H1 (cell line): ENCODE measurements at regions not wholly inside any gene's neighbourhood (a gene's known extent, or its start where the extent isn't known, plus 50 kb on each side); places are given as distances from the start of the nearest gene placed in this dataset.

Source experiments
- CEBPB ChIP-seq: IDR thresholded peaks from 2 replicates; pipeline ENCODE4 v1.6.1; 2012; ENCODE audit warnings: low read depth, low read length
- GABPA ChIP-seq: IDR thresholded peaks from 2 replicates; pipeline ENCODE4 v1.6.1; 2011; ENCODE audit warnings: mild to moderate bottlenecking, low read length, moderate library complexity, borderline replicate concordance; ENCODE audit not compliant: insufficient read depth
- NANOG ChIP-seq: IDR thresholded peaks from 2 replicates; pipeline ENCODE4 v1.6.1; 2011; ENCODE audit warnings: low read length, low read depth, mild to moderate bottlenecking, inconsistent platforms; ENCODE audit not compliant: insufficient read depth, poor library complexity, severe bottlenecking
- TAF1 ChIP-seq: IDR thresholded peaks from 2 replicates; pipeline ENCODE4 v1.6.1; 2011; ENCODE audit warnings: mild to moderate bottlenecking, low read depth, low read length
- TBP ChIP-seq: IDR thresholded peaks from 2 replicates; pipeline ENCODE4 v1.6.1; 2011; ENCODE audit warnings: low read depth, low read length, improper control_type of control experiment
- TCF12 ChIP-seq: IDR thresholded peaks from 2 replicates; pipeline ENCODE4 v1.6.1; 2011; ENCODE audit warnings: low read depth, mild to moderate bottlenecking, low read length

- TF ChIP-seq CEBPB (no peak), GABPA (no peak), TBP (no peak), TCF12 (no peak), NANOG (no peak), TAF1 (no peak)
Observed at GRCh38 chr7:15848362-15848761, 161.9 kb upstream of the MEOX2 start (continued).
